Activated T-cell treated with anti-CD3 and anti-CD28 coated beads for 4 hours (primary cell): ENCODE measurements at regions not wholly inside any gene's neighbourhood (a gene's known extent, or its start where the extent isn't known, plus 50 kb on each side); places are given as distances from the start of the nearest gene placed in this dataset.

Source experiments
- DNase-seq: peaks from one replicate; pipeline ENCODE4 v3.0.0-alpha.2; 2020

- no peak for DNase-seq
Measured at GRCh38 chr4:3715855-3716630, 50.1 kb upstream of the ADRA2C start.

- no peak for DNase-seq
Measured at GRCh38 chr4:3715061-3715854, 50.9 kb upstream of the ADRA2C start.

DNA sequence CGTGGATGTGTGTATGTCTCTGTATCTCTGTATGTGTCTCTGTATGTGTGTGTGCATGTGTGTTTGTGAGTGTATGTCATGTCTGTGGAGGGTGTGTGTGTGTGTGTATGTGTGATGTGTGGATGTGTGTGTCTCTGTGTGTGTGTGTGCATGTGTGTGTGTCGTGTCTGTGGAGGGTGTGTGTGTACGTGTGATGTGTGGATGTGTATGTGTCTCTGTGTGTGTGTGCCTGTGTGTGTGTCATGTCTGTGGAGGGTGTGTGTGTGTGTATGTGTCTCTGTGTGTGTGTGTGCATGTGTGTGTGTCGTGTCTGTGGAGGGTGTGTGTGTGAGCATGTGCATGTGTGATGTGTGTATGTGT, 51.6 kb upstream of the ADRA2C start:
- no peak for DNase-seq

- DNase-seq = no peak
Measured at GRCh38 chr4:3713817-3714641, 52.2 kb upstream of the ADRA2C start.

- no peak for DNase-seq
Measured at GRCh38 chr4:3713346-3713745, 52.8 kb upstream of the ADRA2C start.

DNA sequence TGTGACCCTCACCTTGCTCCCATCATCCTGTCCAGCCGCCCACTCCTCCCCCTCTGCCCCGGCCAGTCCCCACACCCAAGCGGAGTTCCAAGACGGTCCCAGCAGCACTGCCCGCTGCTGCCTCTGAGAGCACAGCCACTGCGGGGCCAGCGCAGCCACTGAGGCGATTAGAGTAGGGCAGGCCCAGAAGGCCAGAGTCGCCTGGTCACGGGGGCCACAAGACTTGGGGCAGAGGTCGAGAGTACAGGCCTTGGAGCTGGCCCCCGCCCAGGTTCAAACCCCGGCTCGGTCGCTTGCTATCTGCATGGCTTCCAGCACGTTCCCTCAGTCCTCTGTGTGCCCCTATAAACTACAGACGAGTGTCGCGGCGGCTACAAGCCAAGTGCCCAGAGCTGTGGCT, 53.2 kb upstream of the ADRA2C start:
- no peak for DNase-seq

- DNase-seq = no peak
Measured at GRCh38 chr4:3712112-3712805, 53.9 kb upstream of the ADRA2C start.

- DNase-seq = no peak
Measured at GRCh38 chr4:3711183-3712111, 54.7 kb upstream of the ADRA2C start.

- no peak for DNase-seq
Measured at GRCh38 chr4:3710451-3711182, 55.6 kb upstream of the ADRA2C start.

GRCh38 chr4:3709846-3710441, 56.2 kb upstream of the ADRA2C start:
- no peak for DNase-seq

DNA sequence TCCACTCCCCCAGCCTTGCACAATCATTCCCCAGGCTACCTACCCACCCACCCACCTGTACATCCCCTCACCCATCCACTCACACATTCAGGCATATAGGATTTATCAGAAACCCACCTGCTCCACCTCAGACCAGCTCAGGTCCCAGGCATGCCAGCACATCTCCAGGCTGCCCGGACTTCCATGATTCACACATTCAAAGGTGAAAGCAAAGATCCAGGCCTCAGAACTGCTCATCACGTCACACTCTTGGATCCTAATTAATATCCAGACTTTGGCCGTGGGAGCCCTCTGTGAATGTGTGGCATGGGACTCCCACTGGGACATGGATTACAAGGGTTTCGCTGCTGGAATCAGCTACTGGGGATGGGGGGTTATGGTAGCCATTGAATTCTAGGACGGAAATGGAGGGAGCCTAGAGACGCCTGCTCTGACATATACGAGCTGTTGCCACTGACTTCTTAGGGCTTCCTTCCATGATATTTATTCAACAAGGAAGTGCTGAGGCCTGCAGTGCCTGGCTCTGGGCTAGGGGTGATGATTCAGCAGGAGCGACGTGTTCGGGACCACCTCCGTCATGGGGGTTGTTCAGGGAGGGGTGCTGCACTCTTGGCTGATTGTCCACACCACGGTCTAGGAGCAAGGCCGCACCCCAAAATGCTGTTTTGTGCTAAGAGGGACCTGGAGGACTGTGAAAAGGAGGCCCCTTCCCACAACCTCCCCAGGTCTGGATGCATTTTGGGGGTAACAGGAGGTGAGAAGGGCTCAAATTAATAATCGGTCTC, 56.9 kb upstream of the ADRA2C start:
- DNase-seq = no peak

GRCh38 chr4:3708611-3709010, 57.6 kb upstream of the ADRA2C start:
- no peak for DNase-seq

GRCh38 chr4:3708103-3708510, 58.1 kb upstream of the ADRA2C start:
- DNase-seq = no peak

DNA sequence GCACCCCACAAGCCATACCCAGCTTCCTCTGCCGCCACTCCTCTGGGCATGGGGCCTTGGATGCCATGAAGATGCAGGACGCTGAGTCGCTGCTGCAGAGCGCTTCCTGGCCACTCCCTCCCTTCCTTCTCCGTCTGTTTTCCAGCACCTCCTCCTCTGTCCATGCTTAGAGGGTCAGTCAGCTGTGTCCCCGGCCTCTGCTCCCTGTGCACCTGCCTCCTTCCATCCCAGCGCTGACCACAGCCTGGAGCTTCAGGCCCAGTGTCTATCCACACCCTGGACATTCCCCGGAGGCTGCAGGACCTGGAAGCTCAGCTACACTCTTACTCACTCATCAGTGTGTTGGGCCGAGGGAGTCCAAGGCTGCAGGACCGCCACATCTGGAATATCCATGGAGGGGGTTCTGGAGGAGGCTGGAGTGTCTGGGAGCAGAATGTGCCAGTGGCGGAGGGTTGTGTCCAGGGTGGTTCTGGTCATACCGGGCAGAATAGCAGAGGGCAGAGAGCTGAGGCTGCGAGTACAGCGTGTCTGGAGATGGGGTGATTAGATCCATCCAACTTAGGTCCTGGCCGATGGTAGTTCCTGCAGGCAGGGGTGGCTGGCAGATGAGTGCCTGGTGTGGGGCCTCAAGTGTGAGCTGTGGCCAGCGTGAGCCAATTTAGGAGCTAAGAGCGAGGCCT, 58.6 kb upstream of the ADRA2C start:
- DNase-seq = no peak

- DNase-seq = no peak
Measured at GRCh38 chr4:3706565-3707422, 59.4 kb upstream of the ADRA2C start.

GRCh38 chr4:3706111-3706511, 60.1 kb upstream of the ADRA2C start:
- DNase-seq = no peak

DNA sequence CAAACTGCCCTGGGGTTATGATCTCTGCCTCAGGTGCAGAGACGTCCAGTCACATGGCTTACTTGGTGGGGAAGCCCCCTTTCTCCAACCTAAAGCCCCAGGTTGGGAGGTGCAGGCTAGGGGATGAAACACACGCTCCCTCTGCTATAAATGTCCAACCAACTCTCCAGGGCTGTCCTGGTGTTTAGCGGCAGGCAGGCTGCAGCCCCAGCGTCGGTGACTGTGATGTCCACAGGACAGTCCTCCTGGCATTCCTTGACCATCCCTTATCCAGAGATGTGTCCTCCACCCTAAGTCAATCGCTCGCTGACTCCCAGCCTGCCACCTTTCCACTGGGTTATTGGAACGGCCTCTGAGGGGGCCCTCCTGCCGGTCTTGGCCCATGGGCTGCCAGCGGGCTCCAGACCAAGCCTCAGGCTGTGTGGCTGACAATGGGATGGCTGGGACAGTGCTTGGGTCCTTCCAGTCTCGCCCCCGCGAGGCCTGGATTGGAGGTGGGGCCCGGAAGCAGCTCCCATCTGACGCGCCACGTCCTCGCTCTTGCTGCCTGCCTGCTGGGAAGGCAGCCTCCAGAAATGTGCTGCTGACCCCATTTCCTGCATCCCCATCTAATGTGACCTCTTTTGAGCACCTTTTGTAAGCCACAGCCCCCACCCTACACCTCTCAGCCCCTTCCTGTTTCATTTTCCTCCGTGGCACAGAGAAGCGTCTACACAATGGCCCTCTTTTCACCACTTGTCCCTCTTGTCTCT, 60.8 kb upstream of the ADRA2C start:
- no peak for DNase-seq
